PC-3 (cell line): ENCODE measurements at regions not wholly inside any gene's neighbourhood (a gene's known extent, or its start where the extent isn't known, plus 50 kb on each side); places are given as distances from the start of the nearest gene placed in this dataset.

Source experiments
- ATAC-seq: fragments of 200-7000 bp; cut with Tn5 transposase; 2 replicates; pipeline ENCODE4 v1.9.1; 2020; ENCODE audit warnings: mild to moderate bottlenecking, moderate library complexity
- BruUV-seq: library from RNA; stranded (reverse); fragments of 400-500 nt; replicated peaks from 2 replicates; lab custom pipeline; 2021; lab: Mats Ljungman, UMichigan
- CTCF ChIA-PET: fragments of 300-600 bp; sonication (Branson Sonifier 250); formaldehyde crosslinking; loops from one replicate; lab custom pipeline; 2022; ENCODE audit warnings: antibody characterized with exemption; lab: Charles Lee
- POLR2A ChIA-PET: fragments of 300-600 bp; sonication (Branson Sonifier 250); formaldehyde crosslinking; loops from one replicate; lab custom pipeline; 2022; ENCODE audit warnings: antibody characterized with exemption; ENCODE audit not compliant: unreplicated experiment; lab: Charles Lee
- DNase-seq: peaks from one replicate; pipeline ENCODE4 v3.0.0-alpha.2; 2015
- H2AFZ ChIP-seq: fragments of 300-600 bp; sonication (generic); 2 replicates; pipeline ENCODE4 v1.6.0; 2016; ENCODE audit warnings: antibody characterized with exemption, low read length
- H3F3A ChIP-seq: fragments of 300-600 bp; sonication (generic); one replicate; pipeline ENCODE4 v1.6.0; 2017; ENCODE audit warnings: antibody characterized with exemption, low read length, control low read depth, mild to moderate bottlenecking; ENCODE audit not compliant: unreplicated experiment
- H3K27ac ChIP-seq: fragments of 300-600 bp; sonication (generic); 2 replicates; pipeline ENCODE4 v1.5.1; 2016; ENCODE audit warnings: mild to moderate bottlenecking, low read length
- H3K27me3 ChIP-seq: fragments of 300-600 bp; sonication (generic); 2 replicates; pipeline ENCODE4 v1.6.1; 2016; ENCODE audit warnings: low read length, mixed read lengths
- H3K36me3 ChIP-seq: fragments of 300-600 bp; sonication (generic); 2 replicates; pipeline ENCODE4 v1.6.1; 2016; ENCODE audit warnings: low read depth, mixed run types, low read length, mixed read lengths
- H3K4me1 ChIP-seq: fragments of 300-600 bp; sonication (generic); 2 replicates; pipeline ENCODE4 v1.5.1; 2016; ENCODE audit warnings: low read length; ENCODE audit not compliant: insufficient read depth
- H3K4me2 ChIP-seq: fragments of 300-600 bp; sonication (generic); 2 replicates; pipeline ENCODE4 v1.6.0; 2016; ENCODE audit warnings: low read length
- H3K4me3 ChIP-seq: fragments of 300-600 bp; sonication (generic); 2 replicates; pipeline ENCODE4 v1.5.1; 2016; ENCODE audit warnings: mild to moderate bottlenecking, low read length, mixed read lengths
- H3K79me2 ChIP-seq: fragments of 300-600 bp; sonication (generic); 2 replicates; pipeline ENCODE4 v1.6.1; 2017; ENCODE audit warnings: low read length, mixed read lengths
- H3K9ac ChIP-seq: fragments of 300-600 bp; sonication (generic); 2 replicates; pipeline ENCODE4 v1.6.0; 2016; ENCODE audit warnings: mild to moderate bottlenecking, low read length
- H3K9me2 ChIP-seq: fragments of 300-600 bp; sonication (generic); replicated peaks from 2 replicates; pipeline ENCODE4 v1.6.1; 2016; ENCODE audit warnings: mixed run types, low read length, mixed read lengths
- H3K9me3 ChIP-seq: fragments of 300-600 bp; sonication (generic); 2 replicates; pipeline ENCODE4 v1.6.1; 2016; ENCODE audit warnings: low read length, mixed read lengths
- H4K20me1 ChIP-seq: fragments of 300-600 bp; sonication (generic); 2 replicates; pipeline ENCODE4 v1.6.1; 2016; ENCODE audit warnings: low read length, mixed read lengths
- CTCF ChIP-seq: fragments of 300-600 bp; sonication (generic); conservative IDR thresholded peaks from 2 replicates; pipeline ENCODE4 v1.5.1; 2017; ENCODE audit warnings: antibody characterized with exemption, low read depth, mild to moderate bottlenecking, low read length
- EZH2 ChIP-seq: fragments of 300-600 bp; sonication (generic); IDR thresholded peaks from one replicate; pipeline ENCODE4 v1.6.1; 2017; ENCODE audit warnings: antibody characterized with exemption, mild to moderate bottlenecking, low read length; ENCODE audit not compliant: unreplicated experiment
- EZH2phosphoT487 ChIP-seq: fragments of 300-600 bp; sonication (generic); IDR thresholded peaks from 2 replicates; pipeline ENCODE4 v1.6.1; 2018; ENCODE audit warnings: mild to moderate bottlenecking, antibody characterized with exemption, low read length, borderline replicate concordance
- intact Hi-C: fragments of 100-400 bp; cut with micrococcal nuclease; formaldehyde crosslinking; loops from 2 replicates; pipeline ENCODE4 v1.9.0; 2023

- H3K4me2 ChIP-seq, result no peak overlapping the region
- ChIA-PET CTCF (no interaction called here), POLR2A (no interaction called here)
- H3K4me1 ChIP-seq, result no peaks in the 10 kb centered on the region
- H3K9me3 ChIP-seq, result no peaks in the 10 kb centered on the region
- DNase-seq (no peak), ATAC-seq (no peak)
- H3K4me3 ChIP-seq, result no peak overlapping the region
- intact Hi-C loops, result no loop called here
- no TSS peak for BruUV-seq
- no peak for TF ChIP-seq CTCF
- no peak for TF ChIP-seq EZH2phosphoT487
- TF ChIP-seq EZH2, result no peak
- no peaks in the 10 kb centered on the region for H3K79me2 ChIP-seq
- no peaks in the 10 kb centered on the region for H3K27me3 ChIP-seq
- no peaks in the 10 kb centered on the region for H3K9me2 ChIP-seq
- H3K36me3 ChIP-seq, result no peaks in the 10 kb centered on the region
- no peaks in the 10 kb centered on the region for H4K20me1 ChIP-seq
- H3K27ac ChIP-seq, result no peak overlapping the region
- no peak overlapping the region for H2AFZ ChIP-seq
- no peaks in the 10 kb centered on the region for H3F3A ChIP-seq
- no peak overlapping the region for H3K9ac ChIP-seq
Observed at GRCh38 chr6:40131675-40132074, 197.4 kb upstream of the MOCS1 start.

GRCh38 chr6:40128127-40128526, 193.9 kb upstream of the MOCS1 start:
- CTCF ChIA-PET, result no interaction called here
- H3K27me3 ChIP-seq, result no peaks in the 10 kb centered on the region
- POLR2A ChIA-PET, result no interaction called here
- no peak for ATAC-seq
- H3K79me2 ChIP-seq, result no peaks in the 10 kb centered on the region
- no peaks in the 10 kb centered on the region for H4K20me1 ChIP-seq
- H3K9me3 ChIP-seq, result no peaks in the 10 kb centered on the region
- no peak overlapping the region for H3K9ac ChIP-seq
- H3K4me3 ChIP-seq, result no peak overlapping the region
- H3K36me3 ChIP-seq, result no peaks in the 10 kb centered on the region
- H2AFZ ChIP-seq, result no peak overlapping the region
- H3K9me2 ChIP-seq, result no peaks in the 10 kb centered on the region
- no peaks in the 10 kb centered on the region for H3F3A ChIP-seq
- H3K4me2 ChIP-seq, result no peak overlapping the region
- DNase-seq, result no peak
- TF ChIP-seq EZH2 (no peak), EZH2phosphoT487 (no peak), CTCF (no peak)
- intact Hi-C loops, result no loop called here
- no TSS peak for BruUV-seq
- H3K4me1 ChIP-seq, result no peaks in the 10 kb centered on the region
- H3K27ac ChIP-seq, result no peak overlapping the region

GRCh38 chr6:40125680-40126394, 191.6 kb upstream of the MOCS1 start:
- BruUV-seq, result no TSS peak
- Histone ChIP-seq H3K9me2 (no peaks in the 10 kb centered on the region), H3K9me3 (no peaks in the 10 kb centered on the region), H3F3A (no peaks in the 10 kb centered on the region), H3K4me3 (no peak overlapping the region), H3K36me3 (no peaks in the 10 kb centered on the region), H3K4me2 (no peak overlapping the region), H2AFZ (no peak overlapping the region), H4K20me1 (no peaks in the 10 kb centered on the region), H3K27me3 (no peaks in the 10 kb centered on the region), H3K27ac (no peak overlapping the region), H3K9ac (no peak overlapping the region), H3K79me2 (no peaks in the 10 kb centered on the region), H3K4me1 (no peaks in the 10 kb centered on the region)
- DNase-seq (no peak), ATAC-seq (no peak)
- TF ChIP-seq EZH2 (no peak), CTCF (no peak), EZH2phosphoT487 (no peak)
- POLR2A ChIA-PET, result no interaction called here
- intact Hi-C loops, result no loop called here
- CTCF ChIA-PET, result no interaction called here
